AML-193 (cell line): ENCODE measurements at regions not wholly inside any gene's neighbourhood (a gene's known extent, or its start where the extent isn't known, plus 50 kb on each side); places are given as distances from the start of the nearest gene placed in this dataset.

Experiments used
- DNase-seq, 2 experiments: peaks; one replicate each; lab custom pipeline; 2025; lab: John Stamatoyannopoulos, UW

GRCh38 chr10:130820880-130821482 is 490.5 kb downstream of the TCERG1L start:
- no peak for DNase-seq

- no peak for DNase-seq
These were observed 487.1 kb downstream of the TCERG1L start for GRCh38 chr10:130824230-130825014.

- no peak for DNase-seq
These were observed 477.9 kb downstream of the TCERG1L start for GRCh38 chr10:130833596-130833995.

GRCh38 chr10:130834170-130834569 is 477.4 kb downstream of the TCERG1L start:
- no peak for DNase-seq

- no peak for DNase-seq
These were observed 476.9 kb downstream of the TCERG1L start for GRCh38 chr10:130834573-130834972.

- DNase-seq: no peak
These were observed 476.5 kb downstream of the TCERG1L start for GRCh38 chr10:130835068-130835467.

GRCh38 chr10:130836344-130836743 is 475.2 kb downstream of the TCERG1L start:
- no peak for DNase-seq

GRCh38 chr10:130843051-130843653 is 468.4 kb downstream of the TCERG1L start:
- DNase-seq: no peak

GRCh38 chr10:130844310-130844709 is 467.2 kb downstream of the TCERG1L start:
- DNase-seq: no peak

- no peak for DNase-seq
These were observed 464.4 kb downstream of the TCERG1L start for GRCh38 chr10:130847170-130847569.

GRCh38 chr10:130848855-130849254 is 462.7 kb downstream of the TCERG1L start:
- DNase-seq: no peak

GRCh38 chr10:130854151-130854550 is 457.4 kb downstream of the TCERG1L start:
- no peak for DNase-seq

- no peak for DNase-seq
These were observed 453.8 kb downstream of the TCERG1L start for GRCh38 chr10:130857631-130858295.

- no peak for DNase-seq
These were observed 452.9 kb downstream of the TCERG1L start for GRCh38 chr10:130858626-130859025.

GRCh38 chr10:130859427-130859826 is 452.1 kb downstream of the TCERG1L start:
- DNase-seq: no peak

- no peak for DNase-seq
These were observed 449.4 kb downstream of the TCERG1L start for GRCh38 chr10:130862122-130862521.

- no peak for DNase-seq
These were observed 448.9 kb downstream of the TCERG1L start for GRCh38 chr10:130862626-130863025.

GRCh38 chr10:130863044-130863443 is 448.5 kb downstream of the TCERG1L start:
- DNase-seq: no peak

- DNase-seq: no peak
These were observed 446.3 kb downstream of the TCERG1L start for GRCh38 chr10:130864961-130865818.

- no peak for DNase-seq
These were observed 444.7 kb downstream of the TCERG1L start for GRCh38 chr10:130866857-130867256.

GRCh38 chr10:130867446-130868194 is 443.9 kb downstream of the TCERG1L start:
- DNase-seq: no peak
